ENCODE measurements at regions not wholly inside any gene's neighbourhood (a gene's known extent, or its start where the extent isn't known, plus 50 kb on each side); places are given as distances from the start of the nearest gene placed in this dataset.

- DNase-seq, result no peak
Observed at GRCh38 chr20:24817351-24817750, 131.7 kb upstream of the CST7 start.

- DNase-seq, result no peak
Observed at GRCh38 chr20:24818056-24818455, 131.0 kb upstream of the CST7 start.

GRCh38 chr20:24819331-24819965 lies 129.6 kb upstream of the CST7 start:
- DNase-seq, result no peak

GRCh38 chr20:24820345-24820744 lies 128.7 kb upstream of the CST7 start:
- DNase-seq, result no peak

GRCh38 chr20:24821391-24821790 lies 127.7 kb upstream of the CST7 start:
- no peak for DNase-seq

- DNase-seq, result no peak
Observed at GRCh38 chr20:24823176-24823784, 125.8 kb upstream of the CST7 start.

- no peak for DNase-seq
Observed at GRCh38 chr20:24823989-24824693, 124.9 kb upstream of the CST7 start.

- no peak for DNase-seq
Observed at GRCh38 chr20:24825591-24825990, 123.5 kb upstream of the CST7 start.

GRCh38 chr20:24827603-24828295 lies 121.3 kb upstream of the CST7 start:
- no peak for DNase-seq

- DNase-seq, result no peak
Observed at GRCh38 chr20:24828992-24829648, 119.9 kb upstream of the CST7 start.

- no peak for DNase-seq
Observed at GRCh38 chr20:24829649-24830370, 119.3 kb upstream of the CST7 start.

GRCh38 chr20:24830649-24831048 lies 118.4 kb upstream of the CST7 start:
- no peak for DNase-seq

- DNase-seq, result no peak
Observed at GRCh38 chr20:24831232-24831631, 117.8 kb upstream of the CST7 start.

- no peak for DNase-seq
Observed at GRCh38 chr20:24832518-24832917, 116.6 kb upstream of the CST7 start.

- DNase-seq, result no peak
Observed at GRCh38 chr20:24833592-24833991, 115.5 kb upstream of the CST7 start.

GRCh38 chr20:24834310-24834709 lies 114.8 kb upstream of the CST7 start:
- DNase-seq, result no peak

GRCh38 chr20:24835195-24835594 lies 113.9 kb upstream of the CST7 start:
- no peak for DNase-seq

GRCh38 chr20:24836041-24836533 lies 113.0 kb upstream of the CST7 start:
- no peak for DNase-seq

GRCh38 chr20:24836661-24837299 lies 112.3 kb upstream of the CST7 start:
- no peak for DNase-seq

GRCh38 chr20:24837781-24838450 lies 111.2 kb upstream of the CST7 start:
- no peak for DNase-seq
